ENCODE measurements at regions not wholly inside any gene's neighbourhood (a gene's known extent, or its start where the extent isn't known, plus 50 kb on each side); places are given as distances from the start of the nearest gene placed in this dataset.

DNA sequence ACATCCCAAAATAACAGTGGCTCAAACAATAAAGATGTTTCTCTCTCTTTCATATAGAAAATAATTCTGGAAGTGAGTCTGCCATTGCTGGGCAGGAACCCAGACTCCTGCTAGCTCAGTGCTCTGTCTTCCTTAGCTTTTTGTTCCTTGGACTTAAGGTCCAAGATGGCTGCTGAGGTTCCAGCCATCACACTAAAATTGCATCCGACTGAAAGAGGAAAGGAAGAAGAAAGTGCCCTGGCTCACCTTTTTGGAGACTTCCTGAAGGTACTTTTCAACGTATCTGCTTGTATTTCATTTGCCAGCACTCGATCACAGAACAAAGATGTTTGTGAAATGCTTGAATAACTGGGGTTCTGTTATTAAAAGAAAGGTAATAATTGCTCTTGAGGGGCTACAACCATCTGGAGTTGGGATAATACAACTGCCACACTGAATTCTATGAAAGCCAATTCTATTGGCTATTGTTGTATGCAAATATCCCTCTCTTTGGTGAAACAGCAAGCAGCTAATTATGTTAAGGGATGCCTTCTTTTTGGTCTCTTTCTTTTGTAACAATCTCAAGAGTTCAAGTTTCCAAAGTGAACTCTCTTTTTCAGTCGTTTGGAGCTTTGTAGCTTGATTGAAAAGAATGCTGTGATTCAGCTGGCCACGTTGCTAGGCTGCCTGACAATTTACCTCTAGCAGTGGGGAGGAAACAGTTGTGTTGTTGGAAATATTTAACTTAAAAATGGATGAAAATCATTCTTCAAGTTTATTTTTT, 83.9 kb downstream of the BAMBI start:
- TF ChIP-seq, protein P1, sequence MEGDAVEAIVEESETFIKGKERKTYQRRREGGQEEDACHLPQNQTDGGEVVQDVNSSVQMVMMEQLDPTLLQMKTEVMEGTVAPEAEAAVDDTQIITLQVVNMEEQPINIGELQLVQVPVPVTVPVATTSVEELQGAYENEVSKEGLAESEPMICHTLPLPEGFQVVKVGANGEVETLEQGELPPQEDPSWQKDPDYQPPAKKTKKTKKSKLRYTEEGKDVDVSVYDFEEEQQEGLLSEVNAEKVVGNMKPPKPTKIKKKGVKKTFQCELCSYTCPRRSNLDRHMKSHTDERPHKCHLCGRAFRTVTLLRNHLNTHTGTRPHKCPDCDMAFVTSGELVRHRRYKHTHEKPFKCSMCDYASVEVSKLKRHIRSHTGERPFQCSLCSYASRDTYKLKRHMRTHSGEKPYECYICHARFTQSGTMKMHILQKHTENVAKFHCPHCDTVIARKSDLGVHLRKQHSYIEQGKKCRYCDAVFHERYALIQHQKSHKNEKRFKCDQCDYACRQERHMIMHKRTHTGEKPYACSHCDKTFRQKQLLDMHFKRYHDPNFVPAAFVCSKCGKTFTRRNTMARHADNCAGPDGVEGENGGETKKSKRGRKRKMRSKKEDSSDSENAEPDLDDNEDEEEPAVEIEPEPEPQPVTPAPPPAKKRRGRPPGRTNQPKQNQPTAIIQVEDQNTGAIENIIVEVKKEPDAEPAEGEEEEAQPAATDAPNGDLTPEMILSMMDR (IDR thresholded peaks at IDR 0.05), result no peak
- TF ChIP-seq POLR2A (IDR thresholded peaks at IDR 0.05), result no peak
